ENCODE measurements at regions not wholly inside any gene's neighbourhood (a gene's known extent, or its start where the extent isn't known, plus 50 kb on each side); places are given as distances from the start of the nearest gene placed in this dataset.

GRCh38 chr2:780002-780401, 102.8 kb upstream of the TMEM18 start:
- H2AFZ ChIP-seq (ENCODE audit: insufficient read depth, low read depth, low read length, poor library complexity, severe bottlenecking) = no peak overlapping the region
- no peak overlapping the region for H3K4me3 ChIP-seq (ENCODE audit: control extremely low read depth in 1 of 5, extremely low read depth in 1 of 5, insufficient read depth in 1 of 5, low read depth in 2 of 5, low read length in 4 of 5)
- H3K36me3 ChIP-seq (replicated peaks in 1 of 2; ENCODE audit: control extremely low read depth in 1 of 2, control insufficient read depth in 1 of 2, extremely low read depth in 1 of 2, insufficient read depth in 2 of 2, low read length in 1 of 2) = no peaks in the 10 kb centered on the region
- H3K27ac ChIP-seq (ENCODE audit: low read length in 2 of 2) = no peak overlapping the region
- H3K9me3 Mint-ChIP-seq (ENCODE audit: insufficient read depth) = no peaks in the 10 kb centered on the region
- no peak overlapping the region for H3K4me3 Mint-ChIP-seq
- TF ChIP-seq EZH2 (IDR thresholded peaks at IDR 0.05; ENCODE audit: borderline replicate concordance, insufficient read depth, low read depth, low read length, poor library complexity, severe bottlenecking) (no peak), CTCF (IDR thresholded peaks at IDR 0.05) (no peak)
- no peaks in the 10 kb centered on the region for H4K20me1 ChIP-seq (ENCODE audit: control insufficient read depth, insufficient read depth, low read length, poor library complexity, severe bottlenecking)
- H3K4me1 Mint-ChIP-seq = no peaks in the 10 kb centered on the region
- ChIA-PET POLR2A (no interaction called here), CTCF (no interaction called here)
- no peak overlapping the region for H3K9ac ChIP-seq (ENCODE audit: low read length)
- no peaks in the 10 kb centered on the region for H3K4me1 ChIP-seq (ENCODE audit: control insufficient read depth in 2 of 2, insufficient read depth in 2 of 2, low read length in 2 of 2)
- H3K27ac Mint-ChIP-seq = no peak overlapping the region
- no peak overlapping the region for H3K4me2 ChIP-seq (replicated peaks; ENCODE audit: low read depth, low read length, poor library complexity, severe bottlenecking)
- DNase-seq = no peak
- no peaks in the 10 kb centered on the region for H3K79me2 ChIP-seq (ENCODE audit: control insufficient read depth, insufficient read depth, low read length)
- intact Hi-C loops (cut with micrococcal nuclease) = no loop called here
- H3K27me3 ChIP-seq (replicated peaks in 1 of 4; ENCODE audit: control extremely low read depth in 1 of 4, control insufficient read depth in 3 of 4, insufficient read depth in 4 of 4, low read length in 3 of 4) = no peaks in the 10 kb centered on the region
- no peak for ATAC-seq (ENCODE audit: low read depth)
- peaks cover 0 to 13% (median 2%) of the 10 kb centered on the region in 3 donors for H3K9me3 ChIP-seq (ENCODE audit: control extremely low read depth in 1 of 3, control insufficient read depth in 2 of 3, insufficient read depth in 1 of 3, low read length in 2 of 3)
- peaks cover 13% of the 10 kb centered on the region for H3K27me3 Mint-ChIP-seq
- 88% methylated on average over 9 of the region's 9 CpGs for WGBS (ENCODE audit: insufficient coverage)

- H3K79me2 ChIP-seq (ENCODE audit: control insufficient read depth, insufficient read depth, low read length) = no peaks in the 10 kb centered on the region
- no peak overlapping the region for H2AFZ ChIP-seq (ENCODE audit: insufficient read depth, low read depth, low read length, poor library complexity, severe bottlenecking)
- ChIA-PET POLR2A (no interaction called here), CTCF (no interaction called here)
- no peak overlapping the region for H3K9ac ChIP-seq (ENCODE audit: low read length)
- H3K36me3 ChIP-seq (replicated peaks in 1 of 2; ENCODE audit: control extremely low read depth in 1 of 2, control insufficient read depth in 1 of 2, extremely low read depth in 1 of 2, insufficient read depth in 2 of 2, low read length in 1 of 2) = no peaks in the 10 kb centered on the region
- H3K9me3 ChIP-seq (ENCODE audit: control extremely low read depth in 1 of 3, control insufficient read depth in 2 of 3, insufficient read depth in 1 of 3, low read length in 2 of 3) = peaks cover 0 to 11% (median 2%) of the 10 kb centered on the region in 3 donors
- Mint-ChIP-seq H3K9me3 (ENCODE audit: insufficient read depth) (no peaks in the 10 kb centered on the region), H3K27ac (no peak overlapping the region), H3K27me3 (peaks cover 13% of the 10 kb centered on the region), H3K4me1 (no peaks in the 10 kb centered on the region), H3K4me3 (no peak overlapping the region)
- no peak for ATAC-seq (ENCODE audit: low read depth)
- TF ChIP-seq CTCF (IDR thresholded peaks at IDR 0.05) (no peak), EZH2 (IDR thresholded peaks at IDR 0.05; ENCODE audit: borderline replicate concordance, insufficient read depth, low read depth, low read length, poor library complexity, severe bottlenecking) (no peak)
- no peak overlapping the region for H3K27ac ChIP-seq (ENCODE audit: low read length in 2 of 2)
- WGBS (ENCODE audit: insufficient coverage) = 100% methylated on average over 9 of the region's 17 CpGs
- H3K4me1 ChIP-seq (ENCODE audit: control insufficient read depth in 2 of 2, insufficient read depth in 2 of 2, low read length in 2 of 2) = no peaks in the 10 kb centered on the region
- no peak overlapping the region for H3K4me2 ChIP-seq (replicated peaks; ENCODE audit: low read depth, low read length, poor library complexity, severe bottlenecking)
- H3K4me3 ChIP-seq (ENCODE audit: control extremely low read depth in 1 of 5, extremely low read depth in 1 of 5, insufficient read depth in 1 of 5, low read depth in 2 of 5, low read length in 4 of 5) = no peak overlapping the region
- no peaks in the 10 kb centered on the region for H4K20me1 ChIP-seq (ENCODE audit: control insufficient read depth, insufficient read depth, low read length, poor library complexity, severe bottlenecking)
- no peaks in the 10 kb centered on the region for H3K27me3 ChIP-seq (replicated peaks in 1 of 4; ENCODE audit: control extremely low read depth in 1 of 4, control insufficient read depth in 3 of 4, insufficient read depth in 4 of 4, low read length in 3 of 4)
- intact Hi-C loops (cut with micrococcal nuclease) = no loop called here
- no peak for DNase-seq
Measured at GRCh38 chr2:778731-779350, 101.6 kb upstream of the TMEM18 start.
